ENCODE measurements at regions not wholly inside any gene's neighbourhood (a gene's known extent, or its start where the extent isn't known, plus 50 kb on each side); places are given as distances from the start of the nearest gene placed in this dataset.

DNA sequence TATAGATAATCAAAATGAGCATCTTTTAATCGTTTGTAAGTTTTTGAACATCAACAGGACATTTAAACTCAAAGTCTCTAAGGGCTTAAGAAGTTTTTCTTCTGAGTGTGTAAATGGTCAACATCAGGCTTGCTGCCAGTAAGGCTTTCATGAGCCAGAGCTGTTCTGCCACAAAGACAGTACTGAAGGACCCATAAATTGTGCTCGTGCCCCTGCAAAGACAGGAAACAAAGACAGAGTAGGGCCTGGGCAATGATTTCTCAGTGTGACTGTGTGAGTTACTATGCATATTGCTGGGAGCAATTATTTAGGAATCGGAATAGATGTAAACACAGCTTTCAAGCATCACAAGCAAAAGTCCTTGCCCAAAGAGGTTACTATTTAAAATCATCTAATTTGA is 300.0 kb downstream of the IDS start:
- TF ChIP-seq EZH2 (IDR thresholded peaks at IDR 0.05) (no peak), POLR2AphosphoS5 (IDR thresholded peaks at IDR 0.05; ENCODE audit: borderline replicate concordance, low read depth, low read length) (no peak), FOXP2 (optimal IDR thresholded peaks at IDR 0.05; ENCODE audit: control extremely low read depth, extremely low read length, insufficient read depth) (no peak)

All from SK-N-MC (cell line).